COLO668 (cell line): ENCODE measurements at regions not wholly inside any gene's neighbourhood (a gene's known extent, or its start where the extent isn't known, plus 50 kb on each side); places are given as distances from the start of the nearest gene placed in this dataset.
"Not testable (repeated sequence)": the region's sequence is repeated elsewhere in the genome, so short reads cannot be mapped to it uniquely, and the experiment has no call there.

Experiments
- DNase-seq: peaks from one replicate; lab custom pipeline; 2025; ENCODE audit not compliant: unreplicated experiment; lab: John Stamatoyannopoulos, UW

- DNase-seq, result no peak
These were observed 477.1 kb downstream of the PPARGC1A start for GRCh38 chr4:23412701-23413100.

DNA sequence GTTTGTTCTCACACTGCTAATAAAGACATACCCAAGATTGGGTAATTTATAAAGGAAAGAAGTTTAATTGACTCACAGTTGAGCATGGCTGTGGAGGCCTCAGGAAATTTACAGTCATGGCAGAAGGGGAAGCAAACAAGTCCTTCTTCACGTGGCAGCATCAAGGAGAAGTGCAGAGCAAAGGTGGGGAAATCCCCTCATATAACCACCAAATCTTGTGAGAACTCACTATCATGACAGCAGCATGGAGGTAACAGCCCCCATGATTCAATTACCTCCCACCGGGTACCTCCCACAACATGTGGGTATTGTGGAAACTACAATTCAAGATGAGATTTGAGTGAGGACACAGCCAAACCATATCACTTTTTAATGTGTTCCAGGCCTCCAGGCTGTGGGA lies 480.9 kb downstream of the PPARGC1A start:
- DNase-seq, result not testable (repeated sequence)

- no peak for DNase-seq
These were observed 488.3 kb downstream of the PPARGC1A start for GRCh38 chr4:23401572-23401971.

DNA sequence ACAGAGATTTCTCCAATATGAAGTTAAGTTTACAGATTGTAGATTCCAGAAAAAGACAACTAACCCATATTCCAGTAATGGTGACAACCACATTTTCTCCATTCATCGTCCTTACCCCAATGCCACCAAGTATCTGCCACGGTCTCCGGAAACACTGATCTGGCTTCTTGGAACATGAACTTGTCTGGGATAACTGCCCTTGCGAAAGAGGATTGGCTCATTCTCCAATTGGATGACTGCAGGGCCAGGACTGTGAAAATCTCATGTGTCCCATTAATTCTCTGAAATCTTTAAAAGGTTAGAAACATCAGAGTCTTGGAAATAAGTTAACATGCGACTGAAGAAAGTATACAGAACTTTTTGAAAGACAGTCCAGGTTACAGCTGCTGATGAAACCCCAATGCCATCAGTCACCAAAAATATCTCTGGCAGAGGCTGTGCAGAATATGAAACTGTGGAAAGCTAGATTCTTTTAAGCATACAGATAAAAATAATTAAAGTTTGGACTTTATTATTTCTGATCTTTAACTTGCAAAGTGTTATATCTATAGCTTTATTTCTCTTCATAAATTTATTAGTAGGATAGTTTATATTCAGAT lies 496.9 kb downstream of the PPARGC1A start:
- DNase-seq, result no peak

- no peak for DNase-seq
These were observed 499.6 kb downstream of the PPARGC1A start for GRCh38 chr4:23390246-23390645.

GRCh38 chr4:23388699-23389395 lies 501.0 kb downstream of the PPARGC1A start:
- no peak for DNase-seq

DNA sequence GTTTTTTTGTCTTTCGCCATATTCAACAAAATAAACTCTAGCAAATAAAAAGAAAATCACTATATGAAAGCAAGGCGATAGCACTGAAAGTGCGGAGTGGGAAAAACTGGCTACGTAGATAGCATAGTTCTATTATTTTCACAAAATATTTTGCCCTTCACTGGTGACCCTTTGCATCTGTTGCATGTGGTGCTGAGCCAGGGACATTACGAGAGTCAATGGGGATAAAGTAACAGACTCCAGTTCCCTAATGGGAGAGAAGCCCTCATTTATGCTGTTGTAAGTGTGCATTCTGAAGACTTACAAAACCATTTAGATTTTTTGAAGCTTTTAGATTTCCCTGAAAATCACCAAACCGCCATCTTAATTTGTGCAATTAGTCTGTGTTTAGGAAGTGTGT lies 501.6 kb downstream of the PPARGC1A start:
- no peak for DNase-seq

- DNase-seq, result no peak
These were observed 505.1 kb downstream of the PPARGC1A start for GRCh38 chr4:23384741-23385140.

DNA sequence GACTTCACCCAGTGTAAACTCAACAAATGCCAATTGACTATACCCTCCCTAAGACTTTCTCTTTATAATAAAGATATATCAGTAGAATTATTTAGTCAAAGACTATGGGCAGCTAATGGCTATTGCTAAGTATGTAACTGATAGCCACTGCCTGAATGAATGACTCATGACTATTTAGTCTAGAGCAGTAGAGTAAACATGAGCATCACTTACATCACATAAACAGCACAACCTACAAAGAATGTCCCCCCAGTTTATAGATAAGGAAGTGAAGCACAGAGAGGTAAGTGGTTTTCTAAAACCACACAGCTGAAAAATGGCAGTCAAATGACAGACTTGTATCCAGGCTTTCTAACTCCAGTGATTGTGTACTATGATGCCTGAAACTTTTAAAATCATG lies 507.0 kb downstream of the PPARGC1A start:
- no peak for DNase-seq

- DNase-seq, result no peak
These were observed 515.6 kb downstream of the PPARGC1A start for GRCh38 chr4:23374259-23374658.

- DNase-seq, result no peak
These were observed 516.6 kb downstream of the PPARGC1A start for GRCh38 chr4:23373261-23373660.

GRCh38 chr4:23371533-23371932 lies 518.3 kb downstream of the PPARGC1A start:
- no peak for DNase-seq

DNA sequence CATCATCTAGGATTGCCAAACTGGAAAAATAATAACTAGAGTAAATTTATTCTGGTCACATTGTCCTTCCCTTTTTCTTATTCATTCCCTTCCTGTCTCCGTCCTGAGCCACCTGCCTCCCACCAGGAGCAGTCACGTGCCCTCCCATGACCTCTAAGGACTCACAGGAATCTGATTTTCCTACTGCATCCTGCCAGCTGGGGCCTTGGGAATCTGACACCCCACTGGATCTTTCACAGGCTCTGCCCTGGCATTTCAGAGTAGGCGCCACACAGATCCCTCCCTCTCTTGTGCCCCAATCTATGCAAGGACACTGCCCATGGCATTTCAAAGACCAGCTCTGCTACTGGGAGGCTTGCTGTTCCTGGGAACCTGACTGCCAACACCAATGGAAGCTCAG lies 520.5 kb downstream of the PPARGC1A start:
- no peak for DNase-seq

GRCh38 chr4:23368081-23368697 lies 521.7 kb downstream of the PPARGC1A start:
- DNase-seq, result peak; percentile 10

DNA sequence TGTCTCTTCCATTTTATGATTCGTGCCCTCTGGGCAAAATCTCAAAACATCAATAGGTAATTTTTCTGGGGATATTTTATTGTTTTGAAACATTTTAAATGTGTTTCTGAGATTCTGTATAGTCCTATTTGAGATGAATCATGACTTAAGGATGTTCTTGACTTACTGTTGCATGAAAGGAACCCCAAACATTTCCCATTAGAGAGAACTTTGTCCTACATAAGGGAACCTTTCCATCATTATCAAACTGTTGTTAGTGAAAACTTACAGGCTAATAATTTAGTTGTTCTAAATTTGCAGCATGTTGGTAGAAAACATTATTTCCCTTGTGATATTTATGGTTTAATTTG lies 523.3 kb downstream of the PPARGC1A start:
- no peak for DNase-seq

GRCh38 chr4:23365871-23366556 lies 523.8 kb downstream of the PPARGC1A start:
- DNase-seq, result no peak

- no peak for DNase-seq
These were observed 524.8 kb downstream of the PPARGC1A start for GRCh38 chr4:23365086-23365485.

GRCh38 chr4:23364167-23364566 lies 525.7 kb downstream of the PPARGC1A start:
- DNase-seq, result no peak

GRCh38 chr4:23361453-23361852 lies 528.4 kb downstream of the PPARGC1A start:
- DNase-seq, result no peak

DNA sequence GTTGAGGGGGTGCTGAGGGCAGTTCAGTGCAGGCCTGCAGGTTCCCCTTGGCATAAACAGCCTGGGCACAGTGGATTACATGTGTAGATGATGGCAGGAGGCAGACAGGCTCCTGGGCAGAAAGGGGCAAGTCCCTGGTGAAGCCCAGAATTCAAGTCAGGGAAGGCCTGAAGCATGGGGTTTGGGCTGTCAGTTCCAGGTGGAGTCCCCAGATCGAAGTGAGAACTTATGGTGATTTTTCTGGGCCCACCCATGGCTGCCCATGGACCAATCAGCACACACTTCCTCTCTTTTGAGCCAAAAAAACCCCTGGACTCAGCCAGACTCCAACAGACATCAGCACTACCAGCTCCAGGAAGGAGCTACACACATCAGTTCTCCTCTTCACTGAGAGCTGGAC lies 529.1 kb downstream of the PPARGC1A start:
- DNase-seq, result no peak

- DNase-seq, result no peak
These were observed 534.6 kb downstream of the PPARGC1A start for GRCh38 chr4:23355258-23355657.

DNA sequence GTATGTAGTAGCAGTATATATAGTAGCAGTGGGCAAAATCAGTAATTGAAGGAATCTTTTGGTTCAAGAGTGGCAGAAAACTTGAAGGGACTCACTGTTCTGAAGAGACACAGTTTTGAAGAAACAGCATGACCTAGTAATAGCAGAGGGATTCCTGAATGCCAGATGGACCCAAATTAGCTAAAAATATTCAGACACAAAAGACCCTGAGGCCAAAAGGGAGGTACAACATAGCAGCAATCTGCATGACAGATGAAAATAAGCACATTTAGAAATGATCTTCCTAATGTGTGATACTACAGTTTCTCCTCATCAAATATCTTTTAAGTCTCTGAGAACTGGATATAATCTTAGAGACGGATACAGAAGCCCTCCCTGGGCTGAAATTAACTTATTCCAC lies 536.6 kb downstream of the PPARGC1A start:
- DNase-seq, result no peak
